ENCODE measurements at regions not wholly inside any gene's neighbourhood (a gene's known extent, or its start where the extent isn't known, plus 50 kb on each side); places are given as distances from the start of the nearest gene placed in this dataset.

DNA sequence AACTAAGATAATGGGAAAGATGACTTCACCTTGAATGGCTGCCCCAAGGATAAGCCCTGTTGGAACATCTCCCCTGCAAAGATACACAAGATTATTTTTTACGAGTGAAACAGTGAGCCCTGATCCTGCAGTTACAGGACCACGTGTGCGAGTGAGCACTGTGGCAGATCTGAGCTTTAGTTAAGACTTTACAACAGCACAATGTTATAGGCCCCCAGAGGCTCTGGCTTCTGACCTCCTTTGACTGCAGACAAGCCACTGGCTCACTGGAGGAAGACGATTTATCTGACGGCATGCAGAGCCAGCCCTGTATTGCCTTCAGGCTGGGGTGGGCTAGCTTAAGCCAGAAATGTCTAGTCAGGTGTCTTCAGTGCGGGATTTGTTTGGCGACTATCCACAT, 174.4 kb downstream of the ARRDC4 start:
- TF ChIP-seq, protein P1, sequence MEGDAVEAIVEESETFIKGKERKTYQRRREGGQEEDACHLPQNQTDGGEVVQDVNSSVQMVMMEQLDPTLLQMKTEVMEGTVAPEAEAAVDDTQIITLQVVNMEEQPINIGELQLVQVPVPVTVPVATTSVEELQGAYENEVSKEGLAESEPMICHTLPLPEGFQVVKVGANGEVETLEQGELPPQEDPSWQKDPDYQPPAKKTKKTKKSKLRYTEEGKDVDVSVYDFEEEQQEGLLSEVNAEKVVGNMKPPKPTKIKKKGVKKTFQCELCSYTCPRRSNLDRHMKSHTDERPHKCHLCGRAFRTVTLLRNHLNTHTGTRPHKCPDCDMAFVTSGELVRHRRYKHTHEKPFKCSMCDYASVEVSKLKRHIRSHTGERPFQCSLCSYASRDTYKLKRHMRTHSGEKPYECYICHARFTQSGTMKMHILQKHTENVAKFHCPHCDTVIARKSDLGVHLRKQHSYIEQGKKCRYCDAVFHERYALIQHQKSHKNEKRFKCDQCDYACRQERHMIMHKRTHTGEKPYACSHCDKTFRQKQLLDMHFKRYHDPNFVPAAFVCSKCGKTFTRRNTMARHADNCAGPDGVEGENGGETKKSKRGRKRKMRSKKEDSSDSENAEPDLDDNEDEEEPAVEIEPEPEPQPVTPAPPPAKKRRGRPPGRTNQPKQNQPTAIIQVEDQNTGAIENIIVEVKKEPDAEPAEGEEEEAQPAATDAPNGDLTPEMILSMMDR (IDR thresholded peaks at IDR 0.05), result no peak
- no peak for TF ChIP-seq EZH2 (IDR thresholded peaks at IDR 0.05; ENCODE audit: borderline replicate concordance, insufficient read depth, low read depth, low read length, poor library complexity, severe bottlenecking)
